Neural cell (in vitro differentiated cells): ENCODE measurements at regions not wholly inside any gene's neighbourhood (a gene's known extent, or its start where the extent isn't known, plus 50 kb on each side); places are given as distances from the start of the nearest gene placed in this dataset.

Source experiments
- H2AFZ ChIP-seq: fragments of 200-600, 300-800 bp; sonication (generic), shearing (Covaris generic); 2 replicates; pipeline ENCODE4 v1.6.0; 2014; ENCODE audit warnings: low read depth, mild to moderate bottlenecking, antibody characterized with exemption, low read length, moderate library complexity
- H3F3A ChIP-seq: fragments of 200-600 bp; shearing (Covaris generic); 2 replicates; pipeline ENCODE4 v1.6.1; 2016; ENCODE audit warnings: mild to moderate bottlenecking, moderate library complexity, mixed read lengths, antibody characterized with exemption, low read length; ENCODE audit not compliant: insufficient read depth, poor library complexity, severe bottlenecking
- H3K27ac ChIP-seq: fragments of 200-600, 300-800 bp; sonication (generic), shearing (Covaris generic); 2 replicates; pipeline ENCODE4 v1.5.1; 2014; ENCODE audit warnings: mild to moderate bottlenecking, low read length, moderate library complexity
- H3K27me3 ChIP-seq: fragments of 300-800, 200-600 bp; sonication (generic), shearing (Covaris generic); 2 replicates; pipeline ENCODE4 v1.6.0; 2014; ENCODE audit warnings: mild to moderate bottlenecking, low read depth, low read length, moderate library complexity; ENCODE audit not compliant: insufficient read depth
- H3K36me3 ChIP-seq: fragments of 300-800, 200-600 bp; sonication (generic), shearing (Covaris generic); 2 replicates; pipeline ENCODE4 v1.5.1; 2014; ENCODE audit warnings: mild to moderate bottlenecking, antibody characterized with exemption, low read length, moderate library complexity; ENCODE audit not compliant: insufficient read depth
- H3K4me2 ChIP-seq: fragments of 300-800, 200-600 bp; sonication (generic), shearing (Covaris generic); 2 replicates; pipeline ENCODE4 v1.6.0; 2014; ENCODE audit warnings: mild to moderate bottlenecking, low read length
- H3K4me3 ChIP-seq: fragments of 300-800, 200-600 bp; sonication (generic), shearing (Covaris generic); 2 replicates; pipeline ENCODE4 v1.5.1; 2014; ENCODE audit warnings: mild to moderate bottlenecking, low read length, moderate library complexity
- H3K79me2 ChIP-seq: fragments of 200-600 bp; shearing (Covaris generic); replicated peaks from 2 replicates; pipeline ENCODE4 v1.6.0; 2014; ENCODE audit warnings: mild to moderate bottlenecking, low read length, moderate library complexity; ENCODE audit not compliant: insufficient read depth
- H3K9ac ChIP-seq: fragments of 300-800, 200-600 bp; sonication (generic), shearing (Covaris generic); 2 replicates; pipeline ENCODE4 v1.6.1; 2016; ENCODE audit warnings: mild to moderate bottlenecking, low read length, mixed read lengths
- H3K9me2 ChIP-seq: fragments of 200-600 bp; shearing (Covaris generic); 2 replicates; pipeline ENCODE4 v1.6.1; 2016; ENCODE audit warnings: mild to moderate bottlenecking, low read length, mixed read lengths; ENCODE audit not compliant: insufficient read depth
- H3K9me3 ChIP-seq: fragments of 200-600, 300-800 bp; sonication (generic), shearing (Covaris generic); 2 replicates; pipeline ENCODE4 v1.6.1; 2016; ENCODE audit warnings: mild to moderate bottlenecking, mixed run types, low read length, moderate library complexity, mixed read lengths
- H4K20me1 ChIP-seq: fragments of 200-600 bp; shearing (Covaris generic); 2 replicates; pipeline ENCODE4 v1.6.1; 2016; ENCODE audit warnings: mild to moderate bottlenecking, mixed run types; ENCODE audit not compliant: insufficient read depth
- CTCF ChIP-seq: fragments of 450-650 bp; IDR thresholded peaks from 2 replicates; pipeline ENCODE4 v1.5.1; 2014; ENCODE audit warnings: antibody characterized with exemption, mild to moderate bottlenecking, moderate library complexity; ENCODE audit not compliant: poor library complexity, severe bottlenecking
- EP300 ChIP-seq: fragments of 450-650 bp; conservative IDR thresholded peaks from 2 replicates; pipeline ENCODE4 v1.6.1; 2014; ENCODE audit warnings: antibody characterized with exemption, mild to moderate bottlenecking, moderate library complexity; ENCODE audit not compliant: poor library complexity, severe bottlenecking
- EZH2 ChIP-seq: fragments of 200-600, 300-800 bp; shearing (Covaris generic), sonication (generic); IDR thresholded peaks from 2 replicates; pipeline ENCODE4 v1.6.1; 2014; ENCODE audit warnings: antibody characterized with exemption, low read length, borderline replicate concordance, mild to moderate bottlenecking; ENCODE audit not compliant: insufficient read depth, poor library complexity, severe bottlenecking
- MXI1 ChIP-seq: fragments of 450-650 bp; conservative IDR thresholded peaks from 2 replicates; pipeline ENCODE4 v1.6.1; 2014; ENCODE audit warnings: antibody characterized with exemption, mild to moderate bottlenecking; ENCODE audit not compliant: poor library complexity, severe bottlenecking
- POLR2AphosphoS5 ChIP-seq: IDR thresholded peaks from 2 replicates; pipeline ENCODE4 v1.6.1; 2012
- RAD21 ChIP-seq: fragments of 450-650 bp; conservative IDR thresholded peaks from 2 replicates; pipeline ENCODE4 v1.6.1; 2014; ENCODE audit warnings: antibody characterized with exemption, mild to moderate bottlenecking, moderate library complexity
- REST ChIP-seq: IDR thresholded peaks from 2 replicates; pipeline ENCODE4 v1.6.1; 2012; ENCODE audit warnings: borderline replicate concordance
- SMC3 ChIP-seq: fragments of 450-650 bp; conservative IDR thresholded peaks from 2 replicates; pipeline ENCODE4 v1.6.1; 2014; ENCODE audit warnings: antibody characterized with exemption, mild to moderate bottlenecking, moderate library complexity; ENCODE audit not compliant: poor library complexity
- TAF1 ChIP-seq: IDR thresholded peaks from 2 replicates; pipeline ENCODE4 v1.6.1; 2012; ENCODE audit warnings: low read depth

- H4K20me1 ChIP-seq, result no peaks in the 10 kb centered on the region
- no peaks in the 10 kb centered on the region for H3K27me3 ChIP-seq
- H3K27ac ChIP-seq, result no peak overlapping the region
- H3K9me3 ChIP-seq, result no peaks in the 10 kb centered on the region
- no peaks in the 10 kb centered on the region for H3K36me3 ChIP-seq
- TF ChIP-seq REST, result no peak
- TF ChIP-seq MXI1, result no peak
- no peak for TF ChIP-seq EZH2
- no peak for TF ChIP-seq SMC3
- TF ChIP-seq POLR2AphosphoS5, result no peak
- TF ChIP-seq TAF1, result no peak
- no peak for TF ChIP-seq CTCF
- no peak for TF ChIP-seq EP300
- TF ChIP-seq RAD21, result no peak
- no peak overlapping the region for H3K4me3 ChIP-seq
- H3K79me2 ChIP-seq, result no peaks in the 10 kb centered on the region
- no peaks in the 10 kb centered on the region for H3F3A ChIP-seq
- no peak overlapping the region for H2AFZ ChIP-seq
- H3K9ac ChIP-seq, result no peak overlapping the region
- no peaks in the 10 kb centered on the region for H3K9me2 ChIP-seq
- H3K4me2 ChIP-seq, result no peak overlapping the region
Measured at GRCh38 chrX:45765281-45765680, 564.6 kb upstream of the DIPK2B start.

GRCh38 chrX:45762699-45763647 lies 562.3 kb upstream of the DIPK2B start:
- Histone ChIP-seq H3F3A (no peaks in the 10 kb centered on the region), H4K20me1 (no peaks in the 10 kb centered on the region), H3K4me2 (no peak overlapping the region), H3K27ac (no peak overlapping the region), H3K9me2 (no peaks in the 10 kb centered on the region), H2AFZ (no peak overlapping the region), H3K4me3 (no peak overlapping the region), H3K9ac (no peak overlapping the region), H3K36me3 (no peaks in the 10 kb centered on the region), H3K9me3 (no peaks in the 10 kb centered on the region), H3K79me2 (no peaks in the 10 kb centered on the region), H3K27me3 (no peaks in the 10 kb centered on the region)
- TF ChIP-seq EZH2, result no peak
- no peak for TF ChIP-seq MXI1
- TF ChIP-seq REST, result no peak
- no peak for TF ChIP-seq EP300
- TF ChIP-seq CTCF, result no peak
- TF ChIP-seq TAF1, result no peak
- no peak for TF ChIP-seq SMC3
- TF ChIP-seq POLR2AphosphoS5, result no peak
- TF ChIP-seq RAD21, result no peak
